ENCODE measurements at regions not wholly inside any gene's neighbourhood (a gene's known extent, or its start where the extent isn't known, plus 50 kb on each side); places are given as distances from the start of the nearest gene placed in this dataset.

- H3K79me2 ChIP-seq (ENCODE audit: insufficient read depth, low read length): no peaks in the 10 kb centered on the region
- TF ChIP-seq CTCF (conservative IDR thresholded peaks at IDR 0.05; ENCODE audit: low read length): no peak
- no peak for TF ChIP-seq EZH2phosphoT487 (IDR thresholded peaks at IDR 0.05; ENCODE audit: borderline replicate concordance)
These were observed 559.9 kb upstream of the MCTP2 start for GRCh38 chr15:93671387-93671943.

GRCh38 chr15:93670931-93671330 is 560.4 kb upstream of the MCTP2 start:
- no peak overlapping the region for H3K4me3 ChIP-seq (ENCODE audit: low read length, poor library complexity, severe bottlenecking)

More at GRCh38 chr15:93671387-93671943, 559.9 kb upstream of the MCTP2 start:
- Histone ChIP-seq H3F3A (ENCODE audit: low read depth) (no peaks in the 10 kb centered on the region), H3K9me2 (replicated peaks; ENCODE audit: low read depth, low read length) (peaks cover 6% of the 10 kb centered on the region; the same call in 1 of the 2 replicates), H4K20me1 (ENCODE audit: insufficient read depth, low read length, poor library complexity, severe bottlenecking) (no peaks in the 10 kb centered on the region), H3K4me1 (ENCODE audit: insufficient read depth, low read length, poor library complexity, severe bottlenecking) (no peaks in the 10 kb centered on the region), H3K9ac (ENCODE audit: low read depth, low read length, poor library complexity, severe bottlenecking) (no peak overlapping the region), H3K4me3 (ENCODE audit: low read length, poor library complexity, severe bottlenecking) (no peak overlapping the region), H2AFZ (ENCODE audit: low read length) (no peak overlapping the region), H3K9me3 (ENCODE audit: insufficient read depth, low read depth, low read length) (no peaks in the 10 kb centered on the region), H3K36me3 (ENCODE audit: insufficient read depth, low read length) (no peaks in the 10 kb centered on the region), H3K4me2 (ENCODE audit: low read depth, low read length, poor library complexity, severe bottlenecking) (no peak overlapping the region), H3K27me3 (ENCODE audit: insufficient read depth, low read length, poor library complexity, severe bottlenecking) (no peaks in the 10 kb centered on the region)

GRCh38 chr15:93664213-93664956 is 567.0 kb upstream of the MCTP2 start:
- Histone ChIP-seq H3K4me1 (ENCODE audit: insufficient read depth, low read length, poor library complexity, severe bottlenecking) (no peaks in the 10 kb centered on the region), H4K20me1 (ENCODE audit: insufficient read depth, low read length, poor library complexity, severe bottlenecking) (no peaks in the 10 kb centered on the region), H3K27me3 (ENCODE audit: insufficient read depth, low read length, poor library complexity, severe bottlenecking) (no peaks in the 10 kb centered on the region), H3K9me3 (ENCODE audit: insufficient read depth, low read depth, low read length) (no peaks in the 10 kb centered on the region), H3K9me2 (replicated peaks; ENCODE audit: low read depth, low read length) (peaks cover 6% of the 10 kb centered on the region; the same call in 1 of the 2 replicates), H3K4me2 (ENCODE audit: low read depth, low read length, poor library complexity, severe bottlenecking) (no peak overlapping the region), H3K4me3 (ENCODE audit: low read length, poor library complexity, severe bottlenecking) (no peak overlapping the region), H3K36me3 (ENCODE audit: insufficient read depth, low read length) (no peaks in the 10 kb centered on the region), H3K9ac (ENCODE audit: low read depth, low read length, poor library complexity, severe bottlenecking) (no peak overlapping the region), H2AFZ (ENCODE audit: low read length) (no peak overlapping the region), H3K79me2 (ENCODE audit: insufficient read depth, low read length) (no peaks in the 10 kb centered on the region), H3F3A (ENCODE audit: low read depth) (no peaks in the 10 kb centered on the region)
- TF ChIP-seq EZH2phosphoT487 (IDR thresholded peaks at IDR 0.05; ENCODE audit: borderline replicate concordance) (no peak), CTCF (conservative IDR thresholded peaks at IDR 0.05; ENCODE audit: low read length) (no peak)

More at GRCh38 chr15:93670931-93671330, 560.4 kb upstream of the MCTP2 start:
- Histone ChIP-seq H3K4me2 (ENCODE audit: low read depth, low read length, poor library complexity, severe bottlenecking) (no peak overlapping the region), H3K79me2 (ENCODE audit: insufficient read depth, low read length) (no peaks in the 10 kb centered on the region), H3K9me2 (replicated peaks; ENCODE audit: low read depth, low read length) (peaks cover 6% of the 10 kb centered on the region; the same call in 1 of the 2 replicates), H3F3A (ENCODE audit: low read depth) (no peaks in the 10 kb centered on the region), H3K4me1 (ENCODE audit: insufficient read depth, low read length, poor library complexity, severe bottlenecking) (no peaks in the 10 kb centered on the region), H3K27me3 (ENCODE audit: insufficient read depth, low read length, poor library complexity, severe bottlenecking) (no peaks in the 10 kb centered on the region), H2AFZ (ENCODE audit: low read length) (no peak overlapping the region), H3K9ac (ENCODE audit: low read depth, low read length, poor library complexity, severe bottlenecking) (no peak overlapping the region), H3K36me3 (ENCODE audit: insufficient read depth, low read length) (no peaks in the 10 kb centered on the region), H4K20me1 (ENCODE audit: insufficient read depth, low read length, poor library complexity, severe bottlenecking) (no peaks in the 10 kb centered on the region), H3K9me3 (ENCODE audit: insufficient read depth, low read depth, low read length) (no peaks in the 10 kb centered on the region)
- TF ChIP-seq CTCF (conservative IDR thresholded peaks at IDR 0.05; ENCODE audit: low read length) (no peak), EZH2phosphoT487 (IDR thresholded peaks at IDR 0.05; ENCODE audit: borderline replicate concordance) (no peak)

All from Loucy (cell line).